ENCODE measurements at regions not wholly inside any gene's neighbourhood (a gene's known extent, or its start where the extent isn't known, plus 50 kb on each side); places are given as distances from the start of the nearest gene placed in this dataset.

- no peaks in the 10 kb centered on the region for H3K9me3 ChIP-seq
- H3K4me1 ChIP-seq: no peaks in the 10 kb centered on the region
- ATAC-seq: no peak
- intact Hi-C loops (cut with DNase I): no loop called here
- H3K27ac ChIP-seq: no peak overlapping the region
- H3K4me3 ChIP-seq: no peak overlapping the region
- TF ChIP-seq CTCF (IDR thresholded peaks at IDR 0.05): no peak
- no peak for DNase-seq
- H3K27me3 ChIP-seq (ENCODE audit: low read depth): no peaks in the 10 kb centered on the region
- no peaks in the 10 kb centered on the region for H3K36me3 ChIP-seq
These were observed 125.8 kb upstream of the PCDH9 start for GRCh38 chr13:67355812-67356476.

- Histone ChIP-seq H3K4me3 (no peak overlapping the region), H3K36me3 (no peaks in the 10 kb centered on the region), H3K4me1 (no peaks in the 10 kb centered on the region), H3K27ac (no peak overlapping the region), H3K9me3 (no peaks in the 10 kb centered on the region), H3K27me3 (ENCODE audit: low read depth) (no peaks in the 10 kb centered on the region)
- ATAC-seq: no peak
- intact Hi-C loops (cut with DNase I): no loop called here
- TF ChIP-seq CTCF (IDR thresholded peaks at IDR 0.05): no peak
- DNase-seq: no peak
These were observed 123.8 kb upstream of the PCDH9 start for GRCh38 chr13:67353941-67354340.

GRCh38 chr13:67353031-67353430 is 122.9 kb upstream of the PCDH9 start:
- no peak overlapping the region for H3K4me3 ChIP-seq
- ATAC-seq: no peak
- TF ChIP-seq CTCF (IDR thresholded peaks at IDR 0.05): no peak

GRCh38 chr13:67351909-67352308 is 121.8 kb upstream of the PCDH9 start:
- Histone ChIP-seq H3K36me3 (no peaks in the 10 kb centered on the region), H3K4me3 (no peak overlapping the region), H3K27me3 (ENCODE audit: low read depth) (no peaks in the 10 kb centered on the region), H3K4me1 (no peaks in the 10 kb centered on the region), H3K9me3 (no peaks in the 10 kb centered on the region), H3K27ac (no peak overlapping the region)
- intact Hi-C loops (cut with DNase I): no loop called here
- DNase-seq (no peak), ATAC-seq (no peak)
- no peak for TF ChIP-seq CTCF (IDR thresholded peaks at IDR 0.05)

More at GRCh38 chr13:67353031-67353430, 122.9 kb upstream of the PCDH9 start:
- Histone ChIP-seq H3K27me3 (ENCODE audit: low read depth) (no peaks in the 10 kb centered on the region), H3K27ac (no peak overlapping the region), H3K36me3 (no peaks in the 10 kb centered on the region), H3K4me1 (no peaks in the 10 kb centered on the region), H3K9me3 (no peaks in the 10 kb centered on the region)
- DNase-seq: no peak
- intact Hi-C loops (cut with DNase I): no loop called here

GRCh38 chr13:67351114-67351513 is 121.0 kb upstream of the PCDH9 start:
- Histone ChIP-seq H3K4me1 (no peaks in the 10 kb centered on the region), H3K27ac (no peak overlapping the region), H3K36me3 (no peaks in the 10 kb centered on the region), H3K27me3 (ENCODE audit: low read depth) (no peaks in the 10 kb centered on the region), H3K4me3 (no peak overlapping the region), H3K9me3 (no peaks in the 10 kb centered on the region)
- intact Hi-C loops (cut with DNase I): no loop called here
- DNase-seq (no peak), ATAC-seq (no peak)
- TF ChIP-seq CTCF (IDR thresholded peaks at IDR 0.05): no peak

All from lower lobe of right lung (tissue), 2 donors.